Fibroblast of lung (primary cell): ENCODE measurements at regions not wholly inside any gene's neighbourhood (a gene's known extent, or its start where the extent isn't known, plus 50 kb on each side); places are given as distances from the start of the nearest gene placed in this dataset.

Experiments used
- EZH2 ChIP-seq: IDR thresholded peaks from 2 replicates; pipeline ENCODE4 v1.5.1; 2012; ENCODE audit warnings: low read length, control low read depth, mild to moderate bottlenecking; ENCODE audit errors: missing control alignments
- TF ChIP-seq, protein P1 (sequence below), 2 donors: IDR thresholded peaks in 1 of 2; conservative IDR thresholded peaks in 1 of 2; 1 replicate in 1 of 2; 2 replicates in 1 of 2; pipeline ENCODE4 v1.5.1; 2011 to 2012; ENCODE audit warnings: low read length in 2 of 2, control low read depth in 1 of 2, inconsistent platforms in 1 of 2, low read depth in 1 of 2, mild to moderate bottlenecking in 1 of 2

DNA sequence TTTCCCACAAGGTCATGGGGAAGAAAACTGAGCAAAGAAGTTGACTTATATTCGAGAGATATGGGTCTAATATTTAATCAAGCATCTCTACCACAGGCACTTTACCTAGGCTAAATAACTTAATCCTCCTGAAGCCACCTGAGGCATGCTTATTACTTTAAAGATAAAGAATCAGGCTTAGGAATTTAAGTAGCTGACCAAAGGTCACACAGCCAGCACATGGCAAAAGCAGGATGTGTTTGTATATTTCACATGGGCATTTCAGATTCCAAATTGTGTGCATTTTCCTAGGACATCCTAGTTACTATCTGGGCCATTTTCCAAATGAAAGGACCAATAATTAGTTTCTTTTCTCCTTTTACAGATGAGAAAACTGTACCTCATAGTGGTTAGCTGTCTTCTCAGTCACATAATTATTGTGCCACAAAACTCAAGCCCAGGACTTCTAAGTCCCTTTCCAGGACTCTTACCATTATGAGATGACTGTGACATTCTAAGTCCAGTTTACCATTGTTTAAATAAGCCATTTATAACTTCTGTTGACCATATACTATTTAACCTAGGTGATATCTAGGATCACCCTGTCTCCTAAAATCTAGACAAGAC, 112.1 kb upstream of the ZC3H12C start:
- TF ChIP-seq, protein P1, sequence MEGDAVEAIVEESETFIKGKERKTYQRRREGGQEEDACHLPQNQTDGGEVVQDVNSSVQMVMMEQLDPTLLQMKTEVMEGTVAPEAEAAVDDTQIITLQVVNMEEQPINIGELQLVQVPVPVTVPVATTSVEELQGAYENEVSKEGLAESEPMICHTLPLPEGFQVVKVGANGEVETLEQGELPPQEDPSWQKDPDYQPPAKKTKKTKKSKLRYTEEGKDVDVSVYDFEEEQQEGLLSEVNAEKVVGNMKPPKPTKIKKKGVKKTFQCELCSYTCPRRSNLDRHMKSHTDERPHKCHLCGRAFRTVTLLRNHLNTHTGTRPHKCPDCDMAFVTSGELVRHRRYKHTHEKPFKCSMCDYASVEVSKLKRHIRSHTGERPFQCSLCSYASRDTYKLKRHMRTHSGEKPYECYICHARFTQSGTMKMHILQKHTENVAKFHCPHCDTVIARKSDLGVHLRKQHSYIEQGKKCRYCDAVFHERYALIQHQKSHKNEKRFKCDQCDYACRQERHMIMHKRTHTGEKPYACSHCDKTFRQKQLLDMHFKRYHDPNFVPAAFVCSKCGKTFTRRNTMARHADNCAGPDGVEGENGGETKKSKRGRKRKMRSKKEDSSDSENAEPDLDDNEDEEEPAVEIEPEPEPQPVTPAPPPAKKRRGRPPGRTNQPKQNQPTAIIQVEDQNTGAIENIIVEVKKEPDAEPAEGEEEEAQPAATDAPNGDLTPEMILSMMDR (conservative IDR thresholded peaks at IDR 0.05 in 1 of 2, IDR thresholded peaks at IDR 0.05 in 1 of 2; ENCODE audit: low read depth in 1 of 2, low read length in 2 of 2), result no peak
- no peak for TF ChIP-seq EZH2
